Esophagus muscularis mucosa (tissue), 4 donors: ENCODE measurements at regions not wholly inside any gene's neighbourhood (a gene's known extent, or its start where the extent isn't known, plus 50 kb on each side); places are given as distances from the start of the nearest gene placed in this dataset.

Experiments used
- DNase-seq: peaks from one replicate; pipeline ENCODE4 v3.0.0-alpha.2; 2017; ENCODE audit errors: extremely low spot score
- H3K27ac ChIP-seq, 4 donors: fragments of 200-600 bp; sonication (generic); replicated peaks in 1 of 4; 1 replicate in 3 of 4; 2 replicates in 1 of 4; pipeline ENCODE4 v1.5.1; 2016 to 2019; ENCODE audit warnings: mild to moderate bottlenecking in 1 of 4
- H3K27me3 ChIP-seq, 4 donors: fragments of 200-600 bp; sonication (generic); one replicate each; pipeline versions ENCODE4 v1.5.1 to v1.6.0; 2016 to 2019
- H3K36me3 ChIP-seq, 4 donors: fragments of 200-600 bp; sonication (generic); one replicate each; pipeline ENCODE4 v1.5.1; 2016 to 2019
- H3K4me1 ChIP-seq, 4 donors: fragments of 200-600 bp; sonication (generic); one replicate each; pipeline ENCODE4 v1.5.1; 2016 to 2019
- H3K4me3 ChIP-seq, 4 donors: fragments of 200-600 bp; sonication (generic); 1 replicate in 2 of 4; 2 replicates in 2 of 4; pipeline ENCODE4 v1.5.1; 2016 to 2019; ENCODE audit warnings: mild to moderate bottlenecking in 4 of 4, moderate library complexity in 1 of 4
- H3K9me3 ChIP-seq, 4 donors: fragments of 200-600 bp; sonication (generic); 1 replicate in 3 of 4; 2 replicates in 1 of 4; pipeline ENCODE4 v1.5.1; 2016 to 2019
- EP300 ChIP-seq: sonication (generic); formaldehyde crosslinking; IDR thresholded peaks from one replicate; pipeline ENCODE4 v1.6.1; 2017; ENCODE audit warnings: antibody characterized with exemption
- POLR2A ChIP-seq: fragments of 450-650 bp; IDR thresholded peaks from one replicate; pipeline ENCODE4 v1.6.1; 2017; ENCODE audit warnings: antibody characterized with exemption, moderate library complexity, mild to moderate bottlenecking, low read depth
- POLR2AphosphoS5 ChIP-seq, 2 donors: sonication (generic); formaldehyde crosslinking; IDR thresholded peaks; one replicate each; pipeline ENCODE4 v1.6.1; 2017; ENCODE audit warnings: antibody characterized with exemption in 2 of 2
- WGBS: methylation state at CpG from one replicate; pipeline ENCODE4 v1.1.5; 2018; 5-methylcytosine and 5-hydroxymethylcytosine counted together
- intact Hi-C: fragments of 100-400 bp; cut with DNase I; formaldehyde crosslinking; loops from one replicate; pipeline ENCODE4 v1.15.1; 2023
- TF ChIP-seq, protein P1 (sequence below), 3 experiments: fragments of 200-600 bp in 2 of 3; fragments of 450-650 bp in 1 of 3; sonication (generic) in 2 of 3; IDR thresholded peaks; one replicate each; pipeline ENCODE4 v1.5.1; 2017 to 2019; ENCODE audit warnings: antibody characterized with exemption in 3 of 3, mild to moderate bottlenecking in 2 of 3, moderate library complexity in 1 of 3

DNA sequence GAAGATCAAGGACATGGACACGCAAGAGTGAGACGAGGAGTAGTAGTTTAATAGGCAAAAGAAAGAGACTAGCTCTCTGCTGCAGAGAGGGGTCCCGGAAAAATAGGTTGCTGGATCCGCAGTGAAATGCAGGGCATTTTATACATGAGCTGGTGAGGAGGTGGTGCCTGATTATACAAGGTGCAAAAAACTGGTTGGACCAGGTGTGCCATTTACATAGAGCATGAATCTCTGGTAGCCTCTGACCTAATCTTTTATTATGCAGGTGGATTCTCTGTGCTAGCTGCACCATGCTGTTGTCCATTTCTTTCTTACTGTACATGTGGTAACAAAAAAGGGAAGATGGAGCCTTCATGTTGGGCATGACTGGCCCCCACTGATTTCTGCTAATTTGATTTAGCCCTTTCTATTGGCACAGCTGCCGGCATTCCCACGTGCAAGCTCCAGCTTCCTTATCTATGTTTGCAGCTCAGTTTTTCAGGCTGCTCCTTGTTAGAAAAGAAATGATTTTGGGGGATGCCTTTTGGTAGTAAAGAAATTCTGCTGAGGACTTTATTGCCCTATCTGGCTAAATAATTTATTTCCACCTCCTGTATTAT lies 548.1 kb downstream of the BRINP3 start:
- intact Hi-C loops, result no loop called here
- DNase-seq, result no peak
- H3K9me3 ChIP-seq, result peaks cover 0 to 13% (median 4%) of the 10 kb centered on the region in 4 donors
- 90% methylated on average over 6 of the region's 6 CpGs for WGBS
- no peaks in the 10 kb centered on the region for H3K27me3 ChIP-seq
- H3K4me3 ChIP-seq, result no peak overlapping the region
- H3K36me3 ChIP-seq, result no peaks in the 10 kb centered on the region
- H3K4me1 ChIP-seq, result no peaks in the 10 kb centered on the region
- TF ChIP-seq, protein P1, sequence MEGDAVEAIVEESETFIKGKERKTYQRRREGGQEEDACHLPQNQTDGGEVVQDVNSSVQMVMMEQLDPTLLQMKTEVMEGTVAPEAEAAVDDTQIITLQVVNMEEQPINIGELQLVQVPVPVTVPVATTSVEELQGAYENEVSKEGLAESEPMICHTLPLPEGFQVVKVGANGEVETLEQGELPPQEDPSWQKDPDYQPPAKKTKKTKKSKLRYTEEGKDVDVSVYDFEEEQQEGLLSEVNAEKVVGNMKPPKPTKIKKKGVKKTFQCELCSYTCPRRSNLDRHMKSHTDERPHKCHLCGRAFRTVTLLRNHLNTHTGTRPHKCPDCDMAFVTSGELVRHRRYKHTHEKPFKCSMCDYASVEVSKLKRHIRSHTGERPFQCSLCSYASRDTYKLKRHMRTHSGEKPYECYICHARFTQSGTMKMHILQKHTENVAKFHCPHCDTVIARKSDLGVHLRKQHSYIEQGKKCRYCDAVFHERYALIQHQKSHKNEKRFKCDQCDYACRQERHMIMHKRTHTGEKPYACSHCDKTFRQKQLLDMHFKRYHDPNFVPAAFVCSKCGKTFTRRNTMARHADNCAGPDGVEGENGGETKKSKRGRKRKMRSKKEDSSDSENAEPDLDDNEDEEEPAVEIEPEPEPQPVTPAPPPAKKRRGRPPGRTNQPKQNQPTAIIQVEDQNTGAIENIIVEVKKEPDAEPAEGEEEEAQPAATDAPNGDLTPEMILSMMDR (IDR thresholded peaks at IDR 0.05), result no peak
- no peak for TF ChIP-seq EP300
- TF ChIP-seq POLR2AphosphoS5 (IDR thresholded peaks at IDR 0.05), result no peak
- TF ChIP-seq POLR2A, result no peak
- no peak overlapping the region for H3K27ac ChIP-seq

DNA sequence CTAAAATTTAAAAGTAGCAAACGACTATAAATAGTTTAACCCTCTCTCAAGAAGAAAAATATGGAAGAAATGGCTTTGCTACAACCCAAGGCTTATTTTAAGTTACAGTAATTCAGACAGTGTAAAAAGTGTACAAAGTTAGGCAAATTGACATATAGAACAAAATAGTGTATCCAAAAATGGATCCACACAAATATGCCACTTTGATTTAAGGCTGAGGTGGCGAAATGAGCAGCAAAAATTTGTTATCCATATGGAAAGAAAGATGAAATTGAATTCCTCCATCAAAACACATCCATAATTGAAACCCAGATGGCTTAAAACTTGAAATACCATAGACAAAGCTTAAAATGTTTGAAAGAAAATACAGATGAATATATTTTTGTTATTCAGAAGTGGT lies 540.8 kb downstream of the BRINP3 start:
- Histone ChIP-seq H3K9me3 (no peaks in the 10 kb centered on the region), H3K27ac (no peak overlapping the region), H3K36me3 (no peaks in the 10 kb centered on the region), H3K4me1 (no peaks in the 10 kb centered on the region), H3K27me3 (no peaks in the 10 kb centered on the region), H3K4me3 (no peak overlapping the region)
- no peak for DNase-seq
- no peak for TF ChIP-seq POLR2A
- TF ChIP-seq, protein P1 (IDR thresholded peaks at IDR 0.05), result no peak
- WGBS, result 89% methylated on average over 2 of the region's 2 CpGs
- intact Hi-C loops, result no loop called here

DNA sequence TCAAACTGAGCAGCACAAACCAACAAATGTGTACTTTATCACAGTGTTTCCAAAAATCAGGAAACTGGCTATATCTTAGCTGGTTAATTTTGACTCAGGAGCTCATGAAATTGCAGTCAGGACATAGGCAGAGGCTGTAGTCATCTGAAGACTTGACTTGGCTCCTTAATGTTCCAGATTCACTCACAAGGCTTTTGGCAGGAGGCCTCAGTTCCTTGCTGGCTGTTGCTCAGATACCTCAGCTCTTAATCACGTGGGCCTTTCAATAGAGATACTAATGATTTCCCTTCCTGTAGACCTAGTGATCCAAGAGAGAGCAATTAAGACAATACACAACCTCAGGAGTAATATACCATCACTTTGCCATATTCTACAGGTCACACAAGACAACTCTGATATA lies 537.7 kb downstream of the BRINP3 start:
- TF ChIP-seq, protein P1 (IDR thresholded peaks at IDR 0.05), result no peak
- no peak for TF ChIP-seq EP300
- no peak for TF ChIP-seq POLR2A
- no peak for TF ChIP-seq POLR2AphosphoS5 (IDR thresholded peaks at IDR 0.05)
- H3K27me3 ChIP-seq, result no peaks in the 10 kb centered on the region
- WGBS, result 24% methylated on average over 1 of the region's 1 CpG
- no peaks in the 10 kb centered on the region for H3K4me1 ChIP-seq
- no peak overlapping the region for H3K4me3 ChIP-seq
- H3K9me3 ChIP-seq, result no peaks in the 10 kb centered on the region
- H3K36me3 ChIP-seq, result no peaks in the 10 kb centered on the region
- H3K27ac ChIP-seq, result no peak overlapping the region
- no peak for DNase-seq
- intact Hi-C loops, result no loop called here

DNA sequence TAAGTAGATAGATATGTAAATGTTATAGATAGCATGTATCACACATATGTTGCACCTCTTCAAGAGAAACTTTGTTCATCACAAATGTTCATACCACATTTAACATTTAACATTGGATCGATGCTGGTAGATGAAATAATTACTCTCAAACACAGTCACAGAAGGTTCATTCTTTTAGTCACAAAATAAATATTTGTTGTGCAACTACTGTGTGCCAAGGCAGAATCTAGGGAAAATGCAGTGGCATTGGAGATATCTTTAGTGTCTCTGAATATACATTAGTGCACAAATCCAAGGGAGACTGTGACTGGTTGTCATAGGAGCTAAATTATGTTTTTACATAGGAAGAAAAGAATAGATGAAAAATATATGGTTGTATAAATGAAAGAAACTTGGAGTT lies 535.7 kb downstream of the BRINP3 start:
- H3K27me3 ChIP-seq, result no peaks in the 10 kb centered on the region
- intact Hi-C loops, result no loop called here
- TF ChIP-seq, protein P1 (IDR thresholded peaks at IDR 0.05), result no peak
- no peak for TF ChIP-seq POLR2AphosphoS5 (IDR thresholded peaks at IDR 0.05)
- TF ChIP-seq POLR2A, result no peak
- no peak for TF ChIP-seq EP300
- 78% methylated on average over 1 of the region's 1 CpG for WGBS
- no peak overlapping the region for H3K4me3 ChIP-seq
- H3K4me1 ChIP-seq, result no peaks in the 10 kb centered on the region
- no peaks in the 10 kb centered on the region for H3K9me3 ChIP-seq
- H3K36me3 ChIP-seq, result no peaks in the 10 kb centered on the region
- H3K27ac ChIP-seq, result no peak overlapping the region
- DNase-seq, result no peak

DNA sequence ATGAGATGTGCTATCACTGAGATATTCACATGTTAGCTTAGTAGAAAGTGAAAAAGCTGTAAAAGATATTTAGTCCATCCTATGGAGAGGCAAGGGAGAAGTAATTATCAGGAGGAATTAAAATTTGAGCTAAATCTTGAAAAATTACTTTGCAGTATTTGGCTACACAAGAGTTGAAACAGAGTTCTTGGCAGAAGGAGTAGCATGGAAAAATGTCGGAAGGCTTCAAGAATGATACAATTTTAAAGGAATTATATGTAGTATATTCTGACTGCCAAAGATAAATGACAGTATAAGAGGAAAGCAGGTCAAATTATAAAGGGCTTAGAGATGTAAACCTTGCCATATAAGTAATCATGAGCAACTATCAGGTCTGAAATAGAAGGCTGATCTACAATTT lies 518.9 kb downstream of the BRINP3 start:
- H3K4me1 ChIP-seq, result peaks cover 0 to 26% (median 17%) of the 10 kb centered on the region in 4 donors
- WGBS, result 38% methylated on average over 1 of the region's 1 CpG
- TF ChIP-seq, protein P1 (IDR thresholded peaks at IDR 0.05), result no peak
- TF ChIP-seq POLR2A, result no peak
- no peak for TF ChIP-seq EP300
- no peak for TF ChIP-seq POLR2AphosphoS5 (IDR thresholded peaks at IDR 0.05)
- H3K4me3 ChIP-seq, result no peak overlapping the region
- no peak for DNase-seq
- no peak overlapping the region for H3K27ac ChIP-seq
- H3K36me3 ChIP-seq, result no peaks in the 10 kb centered on the region
- H3K27me3 ChIP-seq, result no peaks in the 10 kb centered on the region
- intact Hi-C loops, result no loop called here
- no peaks in the 10 kb centered on the region for H3K9me3 ChIP-seq
